ENCODE measurements at regions not wholly inside any gene's neighbourhood (a gene's known extent, or its start where the extent isn't known, plus 50 kb on each side); places are given as distances from the start of the nearest gene placed in this dataset.

DNA sequence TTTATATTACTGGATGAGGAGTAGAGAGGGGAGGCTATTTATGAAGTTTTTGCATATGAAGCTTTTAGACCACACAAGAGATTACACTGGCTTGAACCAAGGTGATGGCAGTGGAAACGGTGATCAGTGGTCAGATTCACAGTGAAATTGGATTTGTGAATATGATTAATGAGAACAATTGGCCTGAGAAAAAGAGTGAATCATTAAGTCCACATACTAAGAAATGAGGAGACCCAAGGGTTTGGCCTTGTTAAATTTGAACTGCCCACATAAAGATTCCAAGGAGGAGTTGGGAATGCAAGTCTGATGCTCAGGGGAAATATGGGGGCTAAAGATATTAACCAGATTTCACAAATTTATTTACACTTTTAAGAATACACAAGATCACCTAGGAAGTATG is 155.3 kb upstream of the ADGRL3 start:
- H3K4me2 ChIP-seq (ENCODE audit: low read depth, low read length, poor library complexity, severe bottlenecking), result no peak overlapping the region
- no peak overlapping the region for H3K9ac ChIP-seq (ENCODE audit: low read depth, low read length, poor library complexity, severe bottlenecking)
- H2AFZ ChIP-seq (ENCODE audit: low read length), result no peak overlapping the region
- no peaks in the 10 kb centered on the region for H3K4me1 ChIP-seq (ENCODE audit: insufficient read depth, low read length, poor library complexity, severe bottlenecking)
- H3F3A ChIP-seq (ENCODE audit: low read depth), result no peaks in the 10 kb centered on the region
- no peak overlapping the region for H3K4me3 ChIP-seq (ENCODE audit: low read length, poor library complexity, severe bottlenecking)
- no peaks in the 10 kb centered on the region for H3K79me2 ChIP-seq (ENCODE audit: insufficient read depth, low read length)
- TF ChIP-seq, protein P1, sequence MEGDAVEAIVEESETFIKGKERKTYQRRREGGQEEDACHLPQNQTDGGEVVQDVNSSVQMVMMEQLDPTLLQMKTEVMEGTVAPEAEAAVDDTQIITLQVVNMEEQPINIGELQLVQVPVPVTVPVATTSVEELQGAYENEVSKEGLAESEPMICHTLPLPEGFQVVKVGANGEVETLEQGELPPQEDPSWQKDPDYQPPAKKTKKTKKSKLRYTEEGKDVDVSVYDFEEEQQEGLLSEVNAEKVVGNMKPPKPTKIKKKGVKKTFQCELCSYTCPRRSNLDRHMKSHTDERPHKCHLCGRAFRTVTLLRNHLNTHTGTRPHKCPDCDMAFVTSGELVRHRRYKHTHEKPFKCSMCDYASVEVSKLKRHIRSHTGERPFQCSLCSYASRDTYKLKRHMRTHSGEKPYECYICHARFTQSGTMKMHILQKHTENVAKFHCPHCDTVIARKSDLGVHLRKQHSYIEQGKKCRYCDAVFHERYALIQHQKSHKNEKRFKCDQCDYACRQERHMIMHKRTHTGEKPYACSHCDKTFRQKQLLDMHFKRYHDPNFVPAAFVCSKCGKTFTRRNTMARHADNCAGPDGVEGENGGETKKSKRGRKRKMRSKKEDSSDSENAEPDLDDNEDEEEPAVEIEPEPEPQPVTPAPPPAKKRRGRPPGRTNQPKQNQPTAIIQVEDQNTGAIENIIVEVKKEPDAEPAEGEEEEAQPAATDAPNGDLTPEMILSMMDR (conservative IDR thresholded peaks at IDR 0.05; ENCODE audit: low read length), result no peak
- TF ChIP-seq EZH2phosphoT487 (IDR thresholded peaks at IDR 0.05; ENCODE audit: borderline replicate concordance), result no peak
- no peaks in the 10 kb centered on the region for H3K36me3 ChIP-seq (ENCODE audit: insufficient read depth, low read length)
- H3K27me3 ChIP-seq (ENCODE audit: insufficient read depth, low read length, poor library complexity, severe bottlenecking), result no peaks in the 10 kb centered on the region
- no peaks in the 10 kb centered on the region for H3K9me3 ChIP-seq (ENCODE audit: insufficient read depth, low read depth, low read length)
- no peaks in the 10 kb centered on the region for H4K20me1 ChIP-seq (ENCODE audit: insufficient read depth, low read length, poor library complexity, severe bottlenecking)
- H3K9me2 ChIP-seq (replicated peaks; ENCODE audit: low read depth, low read length), result no peaks in the 10 kb centered on the region

- Histone ChIP-seq H2AFZ (ENCODE audit: low read length) (no peak overlapping the region), H3F3A (ENCODE audit: low read depth) (no peaks in the 10 kb centered on the region), H3K4me1 (ENCODE audit: insufficient read depth, low read length, poor library complexity, severe bottlenecking) (no peaks in the 10 kb centered on the region), H3K79me2 (ENCODE audit: insufficient read depth, low read length) (no peaks in the 10 kb centered on the region), H3K36me3 (ENCODE audit: insufficient read depth, low read length) (no peaks in the 10 kb centered on the region), H3K9ac (ENCODE audit: low read depth, low read length, poor library complexity, severe bottlenecking) (no peak overlapping the region), H3K4me2 (ENCODE audit: low read depth, low read length, poor library complexity, severe bottlenecking) (no peak overlapping the region), H3K9me2 (replicated peaks; ENCODE audit: low read depth, low read length) (no peaks in the 10 kb centered on the region), H3K9me3 (ENCODE audit: insufficient read depth, low read depth, low read length) (no peaks in the 10 kb centered on the region), H3K4me3 (ENCODE audit: low read length, poor library complexity, severe bottlenecking) (no peak overlapping the region), H3K27me3 (ENCODE audit: insufficient read depth, low read length, poor library complexity, severe bottlenecking) (no peaks in the 10 kb centered on the region), H4K20me1 (ENCODE audit: insufficient read depth, low read length, poor library complexity, severe bottlenecking) (no peaks in the 10 kb centered on the region)
- TF ChIP-seq EZH2phosphoT487 (IDR thresholded peaks at IDR 0.05; ENCODE audit: borderline replicate concordance), result no peak
- TF ChIP-seq, protein P1 (conservative IDR thresholded peaks at IDR 0.05; ENCODE audit: low read length), result no peak
Observed at GRCh38 chr4:61049018-61049417, 151.1 kb upstream of the ADGRL3 start.

- H2AFZ ChIP-seq (ENCODE audit: low read length), result no peak overlapping the region
- TF ChIP-seq EZH2phosphoT487 (IDR thresholded peaks at IDR 0.05; ENCODE audit: borderline replicate concordance), result no peak
- TF ChIP-seq, protein P1 (conservative IDR thresholded peaks at IDR 0.05; ENCODE audit: low read length), result no peak
- H3K9me3 ChIP-seq (ENCODE audit: insufficient read depth, low read depth, low read length), result no peaks in the 10 kb centered on the region
- no peaks in the 10 kb centered on the region for H3K79me2 ChIP-seq (ENCODE audit: insufficient read depth, low read length)
- no peaks in the 10 kb centered on the region for H3K27me3 ChIP-seq (ENCODE audit: insufficient read depth, low read length, poor library complexity, severe bottlenecking)
- H3K9ac ChIP-seq (ENCODE audit: low read depth, low read length, poor library complexity, severe bottlenecking), result no peak overlapping the region
- no peaks in the 10 kb centered on the region for H3F3A ChIP-seq (ENCODE audit: low read depth)
- no peak overlapping the region for H3K4me3 ChIP-seq (ENCODE audit: low read length, poor library complexity, severe bottlenecking)
- no peaks in the 10 kb centered on the region for H3K4me1 ChIP-seq (ENCODE audit: insufficient read depth, low read length, poor library complexity, severe bottlenecking)
- no peaks in the 10 kb centered on the region for H3K36me3 ChIP-seq (ENCODE audit: insufficient read depth, low read length)
- H3K4me2 ChIP-seq (ENCODE audit: low read depth, low read length, poor library complexity, severe bottlenecking), result no peak overlapping the region
- H3K9me2 ChIP-seq (replicated peaks; ENCODE audit: low read depth, low read length), result no peaks in the 10 kb centered on the region
- no peaks in the 10 kb centered on the region for H4K20me1 ChIP-seq (ENCODE audit: insufficient read depth, low read length, poor library complexity, severe bottlenecking)
Observed at GRCh38 chr4:61067381-61067780, 132.7 kb upstream of the ADGRL3 start.
